Vagina (tissue), 2 donors: ENCODE measurements at regions not wholly inside any gene's neighbourhood (a gene's known extent, or its start where the extent isn't known, plus 50 kb on each side); places are given as distances from the start of the nearest gene placed in this dataset.

Experiments
- POLR2A ChIP-seq, 2 donors: fragments of 450-650 bp; IDR thresholded peaks; one replicate each; pipeline ENCODE4 v1.6.1; 2017; ENCODE audit warnings: antibody characterized with exemption in 2 of 2, mild to moderate bottlenecking in 2 of 2, moderate library complexity in 2 of 2
- POLR2AphosphoS5 ChIP-seq, 2 donors: sonication (generic); formaldehyde crosslinking; IDR thresholded peaks; one replicate each; pipeline ENCODE4 v1.9.0; 2017; ENCODE audit warnings: antibody characterized with exemption in 2 of 2, mild to moderate bottlenecking in 2 of 2, low read depth in 1 of 2; ENCODE audit not compliant: insufficient read depth in 1 of 2
- TF ChIP-seq, protein P1 (sequence below), 3 experiments: fragments of 450-650 bp in 2 of 3; fragments of 200-600 bp in 1 of 3; sonication (generic) in 1 of 3; IDR thresholded peaks; one replicate each; pipeline ENCODE4 v1.5.1; 2017 to 2019; ENCODE audit warnings: antibody characterized with exemption in 3 of 3, mild to moderate bottlenecking in 2 of 3, moderate library complexity in 2 of 3

DNA sequence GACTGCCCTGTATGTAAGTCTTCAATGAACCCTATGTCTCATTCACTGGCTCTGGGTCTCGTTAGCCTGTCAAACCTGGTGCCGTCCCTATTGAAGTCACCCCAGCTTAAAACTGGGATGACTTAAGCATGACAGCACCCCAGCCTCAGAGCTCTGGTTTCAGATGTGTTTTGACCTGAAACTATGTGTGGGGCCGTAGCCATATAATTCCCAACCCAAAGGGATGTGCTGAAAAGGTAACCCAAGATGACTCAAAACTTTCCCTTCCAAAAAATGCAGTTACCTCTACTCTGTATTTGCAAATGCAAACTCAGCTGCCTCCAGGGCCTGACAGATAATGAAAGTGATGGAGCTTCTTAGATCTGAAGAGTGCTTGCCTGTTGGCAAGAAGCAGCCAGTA, 478.3 kb upstream of the ERCC4 start:
- TF ChIP-seq, protein P1, sequence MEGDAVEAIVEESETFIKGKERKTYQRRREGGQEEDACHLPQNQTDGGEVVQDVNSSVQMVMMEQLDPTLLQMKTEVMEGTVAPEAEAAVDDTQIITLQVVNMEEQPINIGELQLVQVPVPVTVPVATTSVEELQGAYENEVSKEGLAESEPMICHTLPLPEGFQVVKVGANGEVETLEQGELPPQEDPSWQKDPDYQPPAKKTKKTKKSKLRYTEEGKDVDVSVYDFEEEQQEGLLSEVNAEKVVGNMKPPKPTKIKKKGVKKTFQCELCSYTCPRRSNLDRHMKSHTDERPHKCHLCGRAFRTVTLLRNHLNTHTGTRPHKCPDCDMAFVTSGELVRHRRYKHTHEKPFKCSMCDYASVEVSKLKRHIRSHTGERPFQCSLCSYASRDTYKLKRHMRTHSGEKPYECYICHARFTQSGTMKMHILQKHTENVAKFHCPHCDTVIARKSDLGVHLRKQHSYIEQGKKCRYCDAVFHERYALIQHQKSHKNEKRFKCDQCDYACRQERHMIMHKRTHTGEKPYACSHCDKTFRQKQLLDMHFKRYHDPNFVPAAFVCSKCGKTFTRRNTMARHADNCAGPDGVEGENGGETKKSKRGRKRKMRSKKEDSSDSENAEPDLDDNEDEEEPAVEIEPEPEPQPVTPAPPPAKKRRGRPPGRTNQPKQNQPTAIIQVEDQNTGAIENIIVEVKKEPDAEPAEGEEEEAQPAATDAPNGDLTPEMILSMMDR (IDR thresholded peaks at IDR 0.05) = no peak
- TF ChIP-seq POLR2A (IDR thresholded peaks at IDR 0.05) (no peak), POLR2AphosphoS5 (IDR thresholded peaks at IDR 0.05; ENCODE audit: insufficient read depth in 1 of 2, low read depth in 1 of 2) (no peak)
